ENCODE measurements at regions not wholly inside any gene's neighbourhood (a gene's known extent, or its start where the extent isn't known, plus 50 kb on each side); places are given as distances from the start of the nearest gene placed in this dataset.

GRCh38 chr9:97794666-97795065 lies 58.4 kb upstream of the FOXE1 start:
- TF ChIP-seq CTCF (IDR thresholded peaks at IDR 0.05) (no peak), EP300 (IDR thresholded peaks at IDR 0.05) (no peak)

Data from stomach (tissue), 4 donors.